Mesothelial cell of epicardium (in vitro differentiated cells): ENCODE measurements at regions not wholly inside any gene's neighbourhood (a gene's known extent, or its start where the extent isn't known, plus 50 kb on each side); places are given as distances from the start of the nearest gene placed in this dataset.

Experiments
- DNase-seq, 2 experiments: peaks; one replicate each; pipeline ENCODE4 v3.0.0; 2021; ENCODE audit warnings: low spot score in 2 of 2; ENCODE audit not compliant: unreplicated experiment in 2 of 2
- H3K27ac Mint-ChIP-seq: 2 replicates; pipeline ENCODE4 v1.8.0; 2021; ENCODE audit warnings: mixed read lengths
- H3K27me3 Mint-ChIP-seq: 2 replicates; pipeline ENCODE4 v1.8.0; 2021; ENCODE audit warnings: low read depth, mixed read lengths
- H3K36me3 Mint-ChIP-seq: 2 replicates; pipeline ENCODE4 v1.8.0; 2021; ENCODE audit warnings: mixed read lengths
- H3K4me1 Mint-ChIP-seq: 2 replicates; pipeline ENCODE4 v1.8.0; 2021; ENCODE audit warnings: mixed read lengths
- H3K4me3 Mint-ChIP-seq: 2 replicates; pipeline ENCODE4 v1.8.0; 2021; ENCODE audit warnings: mild to moderate bottlenecking, moderate library complexity, mixed read lengths
- H3K9me3 Mint-ChIP-seq: 2 replicates; pipeline ENCODE4 v1.8.0; 2021; ENCODE audit warnings: mixed read lengths
- CTCF ChIP-seq: fragments of 200-600 bp; sonication (generic); IDR thresholded peaks from one replicate; pipeline ENCODE4 v1.5.0; 2021; ENCODE audit warnings: antibody characterized with exemption; ENCODE audit not compliant: unreplicated experiment

GRCh38 chr2:41759880-41760279 lies 287.9 kb upstream of the PKDCC start:
- H3K27ac Mint-ChIP-seq = no peak overlapping the region
- no peaks in the 10 kb centered on the region for H3K27me3 Mint-ChIP-seq
- no peaks in the 10 kb centered on the region for H3K4me1 Mint-ChIP-seq
- no peak for TF ChIP-seq CTCF
- no peaks in the 10 kb centered on the region for H3K9me3 Mint-ChIP-seq
- no peak for DNase-seq
- no peak overlapping the region for H3K4me3 Mint-ChIP-seq
- H3K36me3 Mint-ChIP-seq = no peaks in the 10 kb centered on the region

GRCh38 chr2:41763141-41763540 lies 284.7 kb upstream of the PKDCC start:
- no peak for DNase-seq
- no peak for TF ChIP-seq CTCF
- Mint-ChIP-seq H3K27ac (no peak overlapping the region), H3K36me3 (no peaks in the 10 kb centered on the region), H3K27me3 (no peaks in the 10 kb centered on the region), H3K9me3 (no peaks in the 10 kb centered on the region), H3K4me3 (no peak overlapping the region), H3K4me1 (no peaks in the 10 kb centered on the region)

GRCh38 chr2:41764131-41764530 lies 283.7 kb upstream of the PKDCC start:
- Mint-ChIP-seq H3K27ac (no peak overlapping the region), H3K27me3 (no peaks in the 10 kb centered on the region)

GRCh38 chr2:41764919-41765318 lies 282.9 kb upstream of the PKDCC start:
- Mint-ChIP-seq H3K4me3 (no peak overlapping the region), H3K4me1 (no peaks in the 10 kb centered on the region), H3K36me3 (no peaks in the 10 kb centered on the region), H3K9me3 (no peaks in the 10 kb centered on the region), H3K27ac (no peak overlapping the region), H3K27me3 (peaks cover 7% of the 10 kb centered on the region)
- no peak for DNase-seq
- TF ChIP-seq CTCF = no peak

More at GRCh38 chr2:41764131-41764530, 283.7 kb upstream of the PKDCC start:
- no peaks in the 10 kb centered on the region for H3K4me1 Mint-ChIP-seq
- no peak for TF ChIP-seq CTCF
- H3K9me3 Mint-ChIP-seq = no peaks in the 10 kb centered on the region
- no peaks in the 10 kb centered on the region for H3K36me3 Mint-ChIP-seq
- DNase-seq = no peak
- H3K4me3 Mint-ChIP-seq = no peak overlapping the region

GRCh38 chr2:41768310-41768709 lies 279.5 kb upstream of the PKDCC start:
- TF ChIP-seq CTCF = no peak
- DNase-seq = no peak
- Mint-ChIP-seq H3K27me3 (peaks cover 16% of the 10 kb centered on the region), H3K4me1 (no peaks in the 10 kb centered on the region), H3K36me3 (no peaks in the 10 kb centered on the region), H3K9me3 (no peaks in the 10 kb centered on the region), H3K4me3 (no peak overlapping the region), H3K27ac (no peak overlapping the region)

- Mint-ChIP-seq H3K27me3 (peaks cover 16% of the 10 kb centered on the region), H3K4me1 (peaks cover 12% of the 10 kb centered on the region)
Measured at GRCh38 chr2:41771710-41772109, 276.1 kb upstream of the PKDCC start.

More at GRCh38 chr2:41771710-41772109, 276.1 kb upstream of the PKDCC start:
- Mint-ChIP-seq H3K9me3 (peaks cover 4% of the 10 kb centered on the region), H3K36me3 (no peaks in the 10 kb centered on the region), H3K27ac (no peak overlapping the region), H3K4me3 (no peak overlapping the region)
- no peak for DNase-seq
- TF ChIP-seq CTCF = no peak
